GM21723 (cell line): ENCODE measurements at regions not wholly inside any gene's neighbourhood (a gene's known extent, or its start where the extent isn't known, plus 50 kb on each side); places are given as distances from the start of the nearest gene placed in this dataset.
"Not testable (repeated sequence)": the region's sequence is repeated elsewhere in the genome, so short reads cannot be mapped to it uniquely, and the experiment has no call there.

ENCODE experiments used
- ATAC-seq: cut with Tn5 transposase; IDR thresholded peaks from one replicate; pipeline ENCODE4 v1.9.1; 2021; ENCODE audit warnings: mild to moderate bottlenecking, moderate library complexity; ENCODE audit not compliant: unreplicated experiment

DNA sequence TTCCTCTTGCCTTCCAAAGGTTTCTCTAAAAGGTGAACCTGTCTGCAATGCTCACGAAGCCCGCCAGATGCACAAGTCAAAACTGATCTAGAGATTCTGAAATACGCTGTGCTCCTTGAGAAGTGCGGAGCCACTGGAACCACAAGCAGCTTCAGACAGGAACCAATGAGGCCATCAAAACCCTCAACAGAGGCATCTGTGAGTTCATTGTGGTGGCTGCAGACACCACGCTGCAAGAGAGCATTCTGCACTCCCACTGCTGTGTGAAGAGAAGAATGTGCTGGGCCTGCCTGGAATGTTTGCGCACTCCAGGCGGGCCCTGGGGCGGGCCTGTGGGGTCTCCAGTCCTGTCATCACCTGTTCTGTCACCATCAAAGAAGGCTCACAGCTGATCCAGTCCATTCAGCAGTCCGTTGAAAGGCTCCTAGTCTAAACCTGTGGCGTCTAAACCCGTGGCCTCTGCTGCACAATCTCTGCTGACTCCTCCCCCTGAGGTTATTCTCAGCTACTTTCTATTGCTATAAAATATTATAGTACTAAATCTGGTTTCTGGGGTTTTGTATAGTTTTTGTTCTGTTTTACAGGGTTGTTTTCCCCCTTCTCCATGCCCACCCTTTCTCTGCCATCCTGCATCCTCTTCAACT, 187.4 kb downstream of the FAM72C start:
- ATAC-seq: not testable (repeated sequence)

DNA sequence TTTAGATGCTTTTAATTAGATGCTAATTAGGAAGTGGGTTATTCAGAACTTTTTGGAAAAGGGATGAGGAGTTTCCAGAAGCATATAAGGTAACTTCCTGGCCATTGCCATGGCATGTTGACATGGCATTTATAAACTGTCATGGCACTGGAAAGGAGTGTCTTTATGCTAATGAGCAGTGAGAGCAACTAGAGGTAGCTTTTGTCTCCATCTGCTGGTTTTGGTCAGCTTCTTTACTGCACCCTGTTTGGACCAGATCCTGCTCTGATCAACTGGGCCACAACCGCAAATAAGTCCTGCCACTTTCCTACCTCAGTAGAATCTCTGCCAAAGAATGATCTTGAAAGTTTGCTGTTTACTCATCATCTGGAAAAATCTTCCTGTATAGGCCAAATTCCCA, 193.6 kb downstream of the FAM72C start:
- not testable (repeated sequence) for ATAC-seq

DNA sequence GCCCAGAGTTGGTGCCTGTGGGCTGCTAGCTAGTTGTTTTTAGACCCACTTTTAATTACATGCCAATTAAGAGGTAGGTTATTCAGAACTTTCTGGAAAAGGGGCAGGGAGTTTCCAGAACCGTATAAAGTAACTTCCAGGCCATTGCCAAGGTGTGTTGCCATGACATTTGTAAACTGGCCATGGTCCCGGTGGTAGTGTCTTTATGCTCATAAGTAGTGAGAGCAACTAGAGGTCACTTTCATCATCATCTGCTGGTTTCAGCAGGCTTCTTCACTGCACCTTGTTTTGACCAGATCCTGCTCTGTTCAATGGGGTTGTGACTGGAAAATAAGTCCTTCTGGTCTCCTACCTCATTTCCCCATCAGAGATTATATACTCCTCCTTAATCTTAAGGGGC, 207.0 kb downstream of the FAM72C start:
- not testable (repeated sequence) for ATAC-seq

DNA sequence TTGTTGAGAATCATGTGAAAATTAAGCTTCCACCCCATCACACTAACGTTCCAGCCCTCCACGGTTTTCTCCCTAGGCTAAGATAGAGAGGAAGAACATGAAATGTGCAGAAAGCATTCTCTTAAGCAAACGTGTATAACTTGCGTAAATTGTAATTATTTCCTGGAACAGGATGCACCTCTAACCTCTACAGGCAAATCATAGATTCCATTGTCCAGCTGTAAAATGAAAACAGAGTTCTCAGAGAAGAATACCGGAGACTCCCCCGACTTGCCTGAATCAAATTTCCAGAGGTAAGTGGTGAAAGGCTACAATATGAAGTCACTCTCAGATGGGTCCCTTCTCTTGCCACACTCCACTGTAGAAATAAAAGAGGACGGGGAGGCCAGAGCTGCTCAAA, 211.4 kb downstream of the FAM72C start:
- not testable (repeated sequence) for ATAC-seq

DNA sequence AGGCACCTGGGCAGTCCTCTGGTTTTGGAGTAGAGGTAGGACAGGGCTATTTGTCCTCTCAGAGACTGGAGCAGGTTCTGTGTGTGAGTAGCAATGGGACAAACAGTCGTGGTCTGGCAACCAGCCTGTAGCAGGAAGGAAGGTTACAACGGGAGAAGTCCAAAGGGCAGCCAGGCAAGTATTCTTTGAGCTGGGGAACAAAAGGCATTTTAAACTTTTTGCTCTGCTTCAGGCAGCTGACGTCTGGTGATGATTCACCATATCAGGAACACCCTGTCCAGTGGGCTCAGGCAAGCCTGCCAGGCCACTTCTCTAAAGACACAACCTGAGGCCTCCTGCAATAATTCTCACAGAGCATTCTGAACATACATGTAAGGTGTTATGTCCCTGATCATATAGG, 215.8 kb downstream of the FAM72C start:
- not testable (repeated sequence) for ATAC-seq

DNA sequence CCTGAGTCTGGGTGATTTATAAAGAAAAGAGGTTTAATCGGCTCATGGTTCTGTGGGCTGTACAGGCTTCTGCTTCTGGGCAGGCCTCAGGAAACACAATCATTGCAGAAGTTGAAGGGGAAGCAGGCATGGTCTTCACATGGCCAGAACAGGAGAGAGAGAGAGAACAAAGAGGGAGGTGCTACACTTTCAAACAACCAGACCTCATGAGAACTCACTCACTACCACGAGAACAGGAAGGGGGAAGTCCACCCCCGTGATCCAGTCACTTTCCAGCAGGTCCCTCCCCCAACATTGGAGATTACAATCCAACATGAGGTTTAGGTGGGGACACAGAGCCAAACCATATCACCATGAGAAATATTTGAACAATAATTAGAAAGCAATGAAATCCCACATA, 222.9 kb downstream of the FAM72C start:
- ATAC-seq: no peak

DNA sequence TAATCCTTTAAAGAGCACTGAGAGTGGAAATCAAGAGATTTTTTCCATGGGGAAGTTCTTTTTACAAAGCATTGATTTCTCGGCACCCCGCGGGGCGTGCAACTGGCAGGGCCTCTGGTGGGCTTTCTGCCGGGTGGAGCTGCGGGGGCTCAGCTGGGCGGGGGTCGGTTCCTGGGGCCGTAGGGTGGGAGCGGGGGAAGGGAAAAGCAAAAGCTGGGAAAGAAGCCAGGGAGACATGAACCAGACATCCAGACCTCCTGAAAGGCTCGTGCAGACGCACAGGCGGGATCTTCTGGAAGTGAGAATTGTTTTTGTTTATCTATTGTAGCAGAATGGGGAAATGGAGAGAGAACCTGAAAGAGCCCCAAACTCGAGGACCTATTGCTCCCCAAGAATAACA, 235.2 kb downstream of the FAM72C start:
- ATAC-seq: no peak

DNA sequence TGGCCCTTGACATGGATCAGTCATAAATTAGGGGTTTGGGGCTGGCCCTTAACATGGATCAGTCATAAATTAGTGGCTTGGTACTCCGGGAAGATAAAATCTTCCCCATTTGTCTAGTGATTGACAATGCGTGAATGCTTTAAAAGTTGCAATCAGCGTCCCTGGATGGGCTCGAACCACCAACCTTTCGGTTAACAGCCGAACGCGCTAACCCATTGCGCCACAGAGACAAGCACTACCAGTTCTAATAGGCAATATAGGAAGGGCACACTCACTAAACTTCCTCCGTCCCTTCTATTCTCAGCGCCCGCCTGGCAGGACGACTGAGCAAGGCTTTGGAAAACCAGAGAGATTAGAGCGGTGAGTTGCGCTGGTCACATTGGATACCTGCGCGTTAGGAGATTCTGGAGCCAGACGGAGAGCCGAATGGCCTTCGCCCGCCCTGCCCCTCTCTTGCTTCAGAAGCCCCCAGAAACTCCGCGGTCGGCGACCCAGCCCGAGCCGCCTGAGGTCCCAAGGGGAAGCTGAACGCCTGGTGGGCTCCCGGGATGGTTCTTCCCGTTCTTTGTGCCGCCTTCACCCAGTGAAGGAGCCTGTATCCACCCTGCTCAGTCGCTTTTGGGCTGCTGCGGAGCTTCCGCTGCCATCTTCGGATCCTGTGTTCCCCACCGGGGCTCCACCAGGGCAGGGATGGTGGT, 235.9 kb downstream of the FAM72C start:
- ATAC-seq: no peak

DNA sequence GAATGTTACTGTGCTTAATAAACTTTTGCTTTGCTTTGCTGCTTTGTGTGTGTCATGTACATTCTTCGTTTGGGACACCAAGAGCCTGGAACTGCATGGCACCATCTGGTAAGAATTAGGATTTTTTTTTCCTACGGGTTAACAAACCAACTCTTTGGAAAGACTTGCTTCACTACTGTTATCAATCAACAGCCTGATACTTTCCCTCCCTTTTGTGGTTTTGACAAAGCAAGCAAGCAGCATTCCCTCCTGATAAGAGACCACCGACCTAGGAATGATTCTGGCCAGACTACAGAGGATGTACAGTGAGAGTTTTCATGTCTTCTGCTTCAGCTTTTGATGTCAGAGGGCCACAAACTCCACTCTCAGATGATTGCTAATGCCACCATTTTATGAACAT, 237.5 kb downstream of the FAM72C start:
- ATAC-seq: not testable (repeated sequence)

DNA sequence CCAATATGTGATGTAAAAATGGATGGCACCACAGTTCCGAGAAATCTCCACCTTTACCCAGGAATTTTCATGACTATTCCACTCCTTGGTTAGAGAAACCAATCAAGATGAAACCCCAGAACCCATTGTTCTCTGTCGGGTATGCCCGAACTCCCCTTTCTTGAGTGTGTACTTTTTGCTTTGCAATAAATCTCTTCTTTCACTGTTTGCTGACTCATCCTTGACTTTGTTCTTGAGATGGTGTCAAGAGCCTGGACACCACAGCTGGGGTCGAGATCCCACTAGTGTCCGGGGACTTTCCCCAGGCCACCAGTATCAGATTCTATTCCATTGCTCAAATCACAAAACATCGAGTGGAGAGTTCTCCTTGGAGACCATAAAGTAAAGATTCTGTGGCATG, 240.9 kb downstream of the FAM72C start:
- ATAC-seq: not testable (repeated sequence)

DNA sequence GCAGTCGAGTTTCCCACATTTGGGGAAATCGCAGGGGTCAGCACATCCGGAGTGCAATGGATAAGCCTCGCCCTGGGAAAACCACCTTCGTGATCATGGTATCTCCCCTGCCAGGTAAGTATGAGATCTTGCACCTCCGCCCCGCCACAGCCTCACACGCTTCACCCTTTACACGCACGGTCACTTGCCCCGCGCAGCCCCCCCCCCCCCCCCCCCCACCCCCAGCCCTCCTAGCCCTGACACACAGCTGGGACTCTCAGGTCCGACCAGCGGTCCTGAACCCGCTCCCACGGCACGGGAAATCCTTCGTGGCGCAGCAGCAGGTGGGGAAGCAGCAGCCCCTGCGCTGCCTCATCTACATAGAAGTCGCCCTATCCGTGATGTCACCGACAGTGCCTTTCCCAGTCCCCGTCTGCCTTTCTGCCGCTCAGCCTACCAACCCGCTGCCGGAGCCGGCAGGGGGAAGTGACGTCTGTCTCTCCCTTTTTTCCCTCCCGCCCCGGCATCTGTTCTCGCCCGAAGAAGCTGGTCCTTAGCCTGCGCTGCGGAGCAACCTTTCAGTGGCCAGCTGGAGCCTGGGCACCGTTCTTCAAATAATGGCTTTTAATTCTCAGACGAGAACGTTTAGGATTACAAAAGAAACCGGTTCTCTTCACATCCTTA, 242.2 kb downstream of the FAM72C start:
- ATAC-seq: peak; percentile 69

DNA sequence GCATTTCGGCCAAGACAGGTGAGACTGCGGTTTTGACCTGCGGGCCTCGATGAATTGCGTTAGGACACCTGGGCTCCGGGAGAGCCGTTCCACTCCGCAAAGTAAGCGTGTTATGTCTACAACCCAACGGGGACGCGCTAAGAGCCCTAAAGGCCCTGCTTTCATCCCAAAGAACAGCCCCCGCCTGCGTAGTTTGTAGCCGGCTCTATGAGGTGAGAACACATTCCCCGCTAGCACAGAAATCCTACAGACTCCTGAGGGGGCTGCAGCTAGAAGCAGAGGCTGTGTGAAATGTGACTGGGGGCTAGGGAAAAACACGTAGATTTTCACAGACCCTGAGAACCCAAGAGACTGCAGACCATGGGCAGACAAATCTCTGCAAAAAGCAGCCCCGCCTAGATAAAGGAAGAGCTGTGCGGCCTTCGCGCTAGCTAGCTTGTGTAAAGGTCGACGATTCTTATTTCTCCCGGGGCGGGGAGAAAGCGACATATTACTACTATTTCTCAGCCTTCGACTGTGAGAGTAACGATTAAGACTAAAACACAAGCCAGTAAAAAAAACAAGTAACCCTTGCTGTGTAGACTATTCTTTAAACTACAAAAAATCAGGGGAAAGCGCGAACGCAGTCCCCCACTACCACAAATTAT, 242.9 kb downstream of the FAM72C start:
- ATAC-seq: peak; percentile 91

DNA sequence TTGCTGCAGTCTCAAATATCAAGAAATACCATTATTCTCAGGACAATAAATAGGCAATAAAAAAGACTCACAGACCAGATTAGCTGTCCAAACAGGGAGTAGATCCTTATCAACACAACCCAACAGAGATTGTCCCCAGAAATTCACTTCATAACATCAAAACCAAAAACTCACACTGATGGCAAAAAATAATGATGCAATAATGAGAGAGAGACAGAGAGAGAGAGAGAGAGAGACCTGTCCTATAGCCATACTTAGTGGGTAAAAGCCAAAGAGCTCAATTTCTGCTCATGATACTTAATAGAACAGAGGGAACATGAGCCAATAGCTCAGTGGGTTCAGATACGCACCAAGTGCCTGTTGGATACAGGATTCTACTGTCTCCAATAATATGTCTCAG, 244.5 kb downstream of the FAM72C start:
- ATAC-seq: no peak

DNA sequence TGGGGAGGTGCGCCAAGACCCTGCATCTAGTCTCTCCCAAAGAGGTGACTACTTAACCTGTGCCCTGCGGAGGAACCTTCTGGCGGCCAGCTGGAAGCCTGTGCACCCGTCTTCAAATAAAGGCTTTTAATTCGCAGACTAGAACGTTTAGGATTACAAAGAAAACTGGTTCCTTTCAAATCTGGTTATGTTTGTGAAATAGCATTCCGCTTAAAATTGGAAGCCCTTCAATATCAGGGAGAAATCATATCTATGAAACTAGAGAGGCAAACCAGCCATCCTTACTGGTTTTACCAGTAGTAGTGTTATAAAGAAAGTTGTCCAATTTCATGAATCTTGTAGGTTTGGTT, 250.8 kb downstream of the FAM72C start:
- no peak for ATAC-seq

DNA sequence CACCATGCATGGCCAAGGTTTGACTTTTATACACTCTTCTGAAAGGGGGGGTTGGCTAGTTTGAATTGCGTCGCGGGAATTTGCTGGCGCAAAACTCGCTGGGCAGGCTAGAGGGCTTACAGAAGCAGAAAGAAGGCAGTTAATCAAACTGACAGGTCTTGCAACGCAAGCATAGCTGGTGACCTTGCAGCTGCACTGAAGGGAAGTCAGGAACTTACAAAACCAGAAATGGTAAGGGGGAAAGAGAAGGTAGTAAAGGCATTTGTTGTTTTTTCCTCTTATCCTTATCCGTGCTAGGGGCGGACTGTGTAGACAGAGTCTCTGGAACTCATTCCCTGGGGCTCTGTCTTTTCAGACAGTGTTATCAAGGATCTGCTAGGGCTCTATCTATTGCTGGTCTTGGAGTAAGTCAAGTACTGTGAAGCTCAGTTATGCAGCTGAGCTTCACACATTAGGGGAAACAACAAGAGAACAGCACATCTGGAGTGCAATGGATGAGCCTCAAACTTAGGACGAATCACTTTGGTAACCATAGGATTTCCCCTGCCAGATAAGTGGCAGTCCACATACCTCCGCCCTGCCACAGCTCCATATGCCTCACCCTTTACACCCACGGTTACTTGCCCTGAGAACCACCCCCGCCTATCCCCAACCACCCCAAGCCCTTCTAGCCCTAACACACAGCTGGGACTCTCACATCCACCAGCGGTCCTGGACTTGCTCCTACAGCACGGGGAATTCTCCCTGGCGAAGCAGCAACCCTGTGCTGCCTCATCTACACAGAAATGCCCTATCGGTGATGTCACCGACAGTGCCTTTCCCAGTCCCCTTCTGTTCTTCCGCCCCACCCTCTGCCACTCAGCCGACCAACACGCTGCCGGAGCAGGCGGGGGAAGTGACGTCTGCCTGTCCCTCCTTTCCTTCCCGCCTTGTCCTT, 251.4 kb downstream of the FAM72C start:
- ATAC-seq: peak; percentile 74

DNA sequence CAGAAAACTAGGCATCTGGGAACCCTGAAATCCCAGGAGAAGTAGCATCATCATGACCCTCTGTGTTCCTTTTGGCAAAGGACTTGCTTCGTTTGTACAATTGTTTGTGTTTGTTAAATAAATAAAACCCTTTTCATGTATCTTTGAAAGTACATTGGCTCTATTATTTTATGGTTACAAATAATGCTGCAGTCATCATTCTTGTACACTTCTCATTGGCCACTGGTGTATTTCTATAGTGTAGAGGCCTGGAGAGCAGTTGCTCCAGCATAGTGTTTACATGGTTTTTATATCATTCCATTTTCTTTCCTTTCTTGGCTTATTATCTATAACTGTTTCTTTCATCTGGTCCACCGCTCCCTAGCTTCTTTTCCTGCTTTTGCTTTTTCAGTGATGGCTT, 253.3 kb downstream of the FAM72C start:
- ATAC-seq: no peak

DNA sequence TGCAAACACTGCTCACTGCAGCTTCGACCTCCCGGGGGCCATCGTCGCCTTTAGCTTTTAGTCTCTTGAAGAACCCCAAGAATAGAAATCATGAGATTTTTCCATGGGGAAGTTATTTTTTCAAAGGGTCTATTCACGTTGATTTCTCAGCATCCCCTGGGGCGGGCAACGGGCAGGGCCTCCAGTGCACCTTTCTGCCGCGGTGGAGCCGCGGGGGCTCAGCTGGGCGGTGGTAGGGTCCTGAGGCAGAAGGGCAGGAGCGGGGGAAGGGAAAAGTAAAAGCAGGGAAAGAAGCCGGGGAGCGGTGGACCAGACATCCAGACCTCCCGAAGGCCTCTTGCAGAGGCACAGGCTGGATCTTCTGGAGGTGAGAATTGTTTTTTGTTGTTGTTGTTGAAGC, 253.8 kb downstream of the FAM72C start:
- no peak for ATAC-seq

DNA sequence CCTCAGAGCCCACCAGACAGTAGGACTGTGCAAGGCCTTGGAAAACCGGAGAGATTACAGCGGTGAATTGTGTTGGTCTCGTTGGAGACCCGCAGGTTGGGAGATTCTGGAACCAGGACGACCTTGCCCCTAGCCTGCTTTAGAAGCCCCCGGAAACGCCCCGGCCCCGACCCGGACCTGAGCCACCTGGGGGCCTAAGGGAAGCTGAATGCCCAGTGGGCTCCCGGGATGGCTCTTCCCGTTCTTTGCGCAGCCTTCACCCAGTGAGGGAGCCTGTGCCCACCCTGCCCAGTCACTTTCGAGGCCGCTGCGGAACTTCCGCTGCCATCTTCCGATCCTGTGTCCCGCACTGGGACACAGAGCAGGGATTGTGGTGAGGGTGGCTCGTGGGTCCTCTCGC, 254.4 kb downstream of the FAM72C start:
- ATAC-seq: no peak

DNA sequence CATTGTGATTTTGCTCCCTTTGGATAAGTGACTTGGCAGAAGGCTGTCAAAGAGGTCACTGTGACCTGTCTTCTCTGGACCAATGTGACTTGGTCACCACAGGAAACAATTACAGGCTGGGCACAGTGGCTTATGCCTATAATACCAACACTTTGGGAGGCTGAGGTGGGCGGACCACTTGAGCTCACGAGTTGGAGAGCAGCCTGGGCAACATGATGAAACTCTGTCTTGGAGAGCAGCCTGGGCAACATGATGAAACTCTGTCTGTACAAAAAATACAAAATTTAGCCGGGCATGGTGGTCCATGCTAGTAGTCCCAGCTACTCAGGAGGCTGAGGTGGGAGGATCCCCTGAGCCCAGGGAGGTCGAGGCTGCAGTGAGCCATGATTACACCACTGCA, 256.9 kb downstream of the FAM72C start:
- not testable (repeated sequence) for ATAC-seq

DNA sequence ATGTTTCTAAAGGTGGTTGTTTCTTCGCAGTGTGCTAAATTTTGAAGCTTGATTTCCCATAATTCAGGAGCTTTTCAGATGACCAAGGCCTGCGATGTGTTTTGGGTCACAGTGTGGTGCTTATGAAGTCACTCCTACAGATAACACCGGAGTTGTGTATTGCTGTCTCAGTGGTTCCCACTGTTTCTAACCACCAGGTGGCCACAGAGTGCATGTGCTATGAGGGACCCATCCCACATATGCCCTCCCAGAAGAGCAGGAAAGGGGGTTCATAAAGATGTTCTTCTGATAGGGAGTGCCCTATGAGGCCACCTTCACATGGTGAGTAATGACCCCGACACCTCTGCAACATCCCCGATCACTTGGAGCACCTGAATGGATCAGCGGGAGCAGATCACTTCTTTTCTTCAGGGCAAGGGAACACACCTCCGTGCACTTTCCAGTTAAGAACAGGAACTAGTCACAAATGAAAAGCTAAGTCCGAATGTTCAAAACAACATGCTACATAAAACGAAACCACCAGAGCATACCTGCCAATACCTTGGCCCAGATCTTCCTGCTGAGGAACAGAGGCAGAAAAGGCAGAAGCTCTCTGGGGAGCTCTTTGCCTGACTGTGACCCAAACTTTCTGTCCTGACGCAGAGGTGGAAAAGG, 262.1 kb downstream of the FAM72C start:
- peak; percentile 68 for ATAC-seq
